Calu3 (cell line): ENCODE measurements at regions not wholly inside any gene's neighbourhood (a gene's known extent, or its start where the extent isn't known, plus 50 kb on each side); places are given as distances from the start of the nearest gene placed in this dataset.

ENCODE experiments used
- BruUV-seq: library from RNA; stranded (reverse); fragments of 400-500 nt; replicated peaks from 2 replicates; lab custom pipeline; 2021; lab: Mats Ljungman, UMichigan
- CTCF ChIA-PET: fragments of 300-600 bp; sonication (Branson Sonifier 250); formaldehyde crosslinking; loops from one replicate; lab custom pipeline; 2022; ENCODE audit warnings: antibody characterized with exemption; lab: Charles Lee
- DNase-seq: peaks from one replicate; pipeline ENCODE4 v3.0.0; 2022
- H3K27ac Mint-ChIP-seq: one replicate; pipeline ENCODE4 v1.8.0; 2022; ENCODE audit warnings: mixed read lengths; ENCODE audit not compliant: unreplicated experiment
- H3K27me3 Mint-ChIP-seq: one replicate; pipeline ENCODE4 v1.8.0; 2022; ENCODE audit warnings: mixed read lengths; ENCODE audit not compliant: unreplicated experiment
- H3K36me3 Mint-ChIP-seq: one replicate; pipeline ENCODE4 v1.8.0; 2022; ENCODE audit warnings: mild to moderate bottlenecking, moderate library complexity, mixed read lengths; ENCODE audit not compliant: insufficient read depth, unreplicated experiment
- H3K4me1 Mint-ChIP-seq: one replicate; pipeline ENCODE4 v1.8.0; 2022; ENCODE audit warnings: mild to moderate bottlenecking, low read depth, mixed read lengths; ENCODE audit not compliant: unreplicated experiment
- H3K4me3 Mint-ChIP-seq: one replicate; pipeline ENCODE4 v1.8.0; 2022; ENCODE audit warnings: mild to moderate bottlenecking, low read depth, moderate library complexity, mixed read lengths; ENCODE audit not compliant: unreplicated experiment
- H3K9me3 Mint-ChIP-seq: one replicate; pipeline ENCODE4 v1.8.0; 2022; ENCODE audit warnings: low read depth, mixed read lengths; ENCODE audit not compliant: unreplicated experiment
- CTCF ChIP-seq: fragments of 200-600 bp; IDR thresholded peaks from one replicate; pipeline ENCODE4 v1.8.0; 2022; ENCODE audit warnings: antibody characterized with exemption; ENCODE audit not compliant: unreplicated experiment
- intact Hi-C: fragments of 100-400 bp; cut with micrococcal nuclease; formaldehyde crosslinking; loops from one replicate; pipeline ENCODE4 v1.10.0; 2022; ENCODE audit not compliant: unreplicated experiment

GRCh38 chr2:235333076-235333475 is 160.8 kb upstream of the AGAP1 start:
- CTCF ChIA-PET = no interaction called here
- TF ChIP-seq CTCF = no peak

GRCh38 chr2:235334179-235334578 is 159.7 kb upstream of the AGAP1 start:
- Mint-ChIP-seq H3K36me3 (peaks cover 8% of the 10 kb centered on the region), H3K27ac (no peak overlapping the region), H3K4me1 (peaks cover 12% of the 10 kb centered on the region), H3K4me3 (no peak overlapping the region), H3K9me3 (peaks cover 3% of the 10 kb centered on the region), H3K27me3 (peaks cover 80% of the 10 kb centered on the region)
- no TSS peak for BruUV-seq
- intact Hi-C loops = no loop called here
- no peak for TF ChIP-seq CTCF
- DNase-seq = no peak
- CTCF ChIA-PET = interaction anchor here (0.6 kb wide), 1 partner anchor 20 kb away, joined by 4 read pairs; no protein-coding TSS in a partner anchor

More at GRCh38 chr2:235333076-235333475, 160.8 kb upstream of the AGAP1 start:
- H3K9me3 Mint-ChIP-seq = no peaks in the 10 kb centered on the region
- peaks cover 8% of the 10 kb centered on the region for H3K36me3 Mint-ChIP-seq
- peaks cover 12% of the 10 kb centered on the region for H3K4me1 Mint-ChIP-seq
- peaks cover 77% of the 10 kb centered on the region for H3K27me3 Mint-ChIP-seq
- intact Hi-C loops = no loop called here
- H3K27ac Mint-ChIP-seq = no peak overlapping the region
- DNase-seq = no peak
- H3K4me3 Mint-ChIP-seq = no peak overlapping the region
- BruUV-seq = no TSS peak

GRCh38 chr2:235343156-235343774 is 150.6 kb upstream of the AGAP1 start:
- H3K27me3 Mint-ChIP-seq = peaks cover 37% of the 10 kb centered on the region
- peaks cover 7% of the 10 kb centered on the region for H3K4me1 Mint-ChIP-seq
- CTCF ChIA-PET = no interaction called here
- no peak for DNase-seq
- no peaks in the 10 kb centered on the region for H3K36me3 Mint-ChIP-seq
- H3K9me3 Mint-ChIP-seq = peaks cover 7% of the 10 kb centered on the region
- no peak overlapping the region for H3K27ac Mint-ChIP-seq
- intact Hi-C loops = no loop called here
- no TSS peak for BruUV-seq
- no peak for TF ChIP-seq CTCF
- H3K4me3 Mint-ChIP-seq = no peak overlapping the region

GRCh38 chr2:235343869-235344268 is 150.0 kb upstream of the AGAP1 start:
- Mint-ChIP-seq H3K36me3 (no peaks in the 10 kb centered on the region), H3K27me3 (peaks cover 32% of the 10 kb centered on the region), H3K9me3 (peaks cover 4% of the 10 kb centered on the region), H3K4me1 (peaks cover 7% of the 10 kb centered on the region), H3K4me3 (no peak overlapping the region), H3K27ac (no peak overlapping the region)
- DNase-seq = no peak
- no TSS peak for BruUV-seq
- CTCF ChIA-PET = no interaction called here
- no peak for TF ChIP-seq CTCF
- intact Hi-C loops = no loop called here
